GM12878 (cell line): ENCODE measurements at regions not wholly inside any gene's neighbourhood (a gene's known extent, or its start where the extent isn't known, plus 50 kb on each side); places are given as distances from the start of the nearest gene placed in this dataset.

Experiments used
- ATAC-seq: fragments of 200-7000 bp; cut with Tn5 transposase; 3 replicates; pipeline ENCODE4 v1.9.1; 2020; ENCODE audit warnings: mild to moderate bottlenecking, moderate library complexity
- BruUV-seq: library from RNA; stranded (reverse); fragments of 400-500 nt; replicated peaks from 2 replicates; lab custom pipeline; 2021; lab: Mats Ljungman, UMichigan
- CTCF ChIA-PET: fragments of 300-600 bp; sonication (Branson Sonifier 250); formaldehyde crosslinking; extraction: SDS; loops from one replicate; lab custom pipeline; 2021; ENCODE audit warnings: inconsistent platforms; lab: Yijun Ruan, JAX
- POLR2A ChIA-PET: fragments of 350-600 bp; formaldehyde crosslinking; extraction: SDS; loops from one replicate; lab custom pipeline; 2021; ENCODE audit warnings: inconsistent platforms; lab: Charles Lee
- RAD21 ChIA-PET: fragments of 300-600 bp; sonication (Branson Sonifier 250); formaldehyde crosslinking; loops from one replicate; lab custom pipeline; 2023; ENCODE audit warnings: antibody characterized with exemption; ENCODE audit not compliant: unreplicated experiment; lab: Charles Lee
- SMC1A ChIA-PET: fragments of 300-600 bp; sonication (Branson Sonifier 250); formaldehyde crosslinking; loops from one replicate; lab custom pipeline; 2023; ENCODE audit not compliant: unreplicated experiment, uncharacterized antibody; lab: Charles Lee
- DNase-seq: peaks from one replicate; pipeline ENCODE4 v3.0.0-alpha.2; 2011; ENCODE audit warnings: low read depth, low spot score
- FAIRE-seq: peaks from 3 replicates; lab custom pipeline; 2011; peaks lifted over from hg19 to GRCh38; lab: Jason Lieb, UNC
- H2AFZ ChIP-seq: 2 replicates; pipeline ENCODE4 v1.6.0; 2011; ENCODE audit warnings: low read depth, low read length, control low read depth; ENCODE audit not compliant: control insufficient read depth
- H3K27ac ChIP-seq: 2 replicates; pipeline ENCODE4 v1.5.1; 2011; ENCODE audit warnings: control low read depth; ENCODE audit not compliant: control insufficient read depth, insufficient read depth
- H3K27me3 ChIP-seq, 2 experiments: replicated peaks in 1 of 2; 2 replicates each; pipeline versions ENCODE4 v1.6.0 to v1.6.1; 2011; ENCODE audit warnings: low read length in 1 of 2; ENCODE audit not compliant: control insufficient read depth in 2 of 2, insufficient read depth in 2 of 2
- H3K36me3 ChIP-seq, 2 experiments: 2 replicates each; pipeline ENCODE4 v1.5.1; 2011; ENCODE audit warnings: low read length in 1 of 2; ENCODE audit not compliant: control insufficient read depth in 2 of 2, insufficient read depth in 2 of 2
- H3K4me1 ChIP-seq: 2 replicates; pipeline ENCODE4 v1.6.1; 2011; ENCODE audit warnings: mild to moderate bottlenecking, low read length, moderate library complexity, mixed read lengths; ENCODE audit not compliant: control insufficient read depth, insufficient read depth
- H3K4me2 ChIP-seq: 2 replicates; pipeline ENCODE4 v1.6.0; 2011; ENCODE audit warnings: control low read depth; ENCODE audit not compliant: control insufficient read depth, insufficient read depth
- H3K4me3 ChIP-seq: fragments of 200-600 bp; sonication (generic); 2 replicates; pipeline ENCODE4 v1.5.1; 2016
- H3K79me2 ChIP-seq: 2 replicates; pipeline ENCODE4 v1.6.0; 2011; ENCODE audit warnings: low read length; ENCODE audit not compliant: control insufficient read depth, insufficient read depth
- H3K9ac ChIP-seq: 2 replicates; pipeline ENCODE4 v1.8.0; 2011; ENCODE audit warnings: low read length, control low read depth, mixed read lengths; ENCODE audit not compliant: control insufficient read depth, insufficient read depth
- H3K9me3 ChIP-seq: replicated peaks from 3 replicates; pipeline ENCODE4 v1.5.1; 2011; ENCODE audit warnings: mild to moderate bottlenecking, low read length; ENCODE audit not compliant: control insufficient read depth, insufficient read depth
- H4K20me1 ChIP-seq: 2 replicates; pipeline ENCODE4 v1.6.0; 2011; ENCODE audit not compliant: control insufficient read depth, insufficient read depth
- HDAC6 ChIP-seq: fragments of 200-600 bp; sonication (generic); IDR thresholded peaks from one replicate; pipeline ENCODE4 v1.8.0; 2017; ENCODE audit warnings: antibody characterized with exemption; ENCODE audit not compliant: unreplicated experiment
- IKZF2 ChIP-seq, 2 experiments: fragments of 450-650 bp; IDR thresholded peaks; 2 replicates each; pipeline ENCODE4 v1.6.1; 2017; ENCODE audit warnings: mild to moderate bottlenecking in 2 of 2, moderate library complexity in 2 of 2
- KAT2A ChIP-seq: conservative IDR thresholded peaks from 2 replicates; pipeline ENCODE4 v1.6.1; 2011; ENCODE audit warnings: low read depth, low read length; ENCODE audit not compliant: control insufficient read depth
- KDM1A ChIP-seq: fragments of 200-600 bp; sonication (generic); IDR thresholded peaks from 2 replicates; pipeline ENCODE4 v1.6.1; 2016; ENCODE audit warnings: borderline replicate concordance
- MEF2A ChIP-seq: IDR thresholded peaks from 2 replicates; pipeline ENCODE4 v1.6.1; 2011; ENCODE audit warnings: low read depth, mild to moderate bottlenecking, low read length, moderate library complexity; ENCODE audit not compliant: insufficient read depth
- MTA2 ChIP-seq: fragments of 450-650 bp; IDR thresholded peaks from 2 replicates; pipeline ENCODE4 v1.6.1; 2016; ENCODE audit warnings: low read depth, mild to moderate bottlenecking, moderate library complexity
- NFYA ChIP-seq: IDR thresholded peaks from 2 replicates; pipeline ENCODE4 v1.6.1; 2011; ENCODE audit warnings: low read depth, mild to moderate bottlenecking, low read length, improper control_type of control experiment, borderline replicate concordance
- NR2F1 ChIP-seq: fragments of 450-650 bp; conservative IDR thresholded peaks from 2 replicates; pipeline ENCODE4 v1.6.1; 2017; ENCODE audit warnings: mild to moderate bottlenecking
- RAD21 ChIP-seq: IDR thresholded peaks from 2 replicates; pipeline ENCODE4 v1.6.1; 2011; ENCODE audit warnings: mild to moderate bottlenecking, low read depth, low read length, moderate library complexity; ENCODE audit not compliant: insufficient read depth
- RFX5 ChIP-seq: IDR thresholded peaks from 2 replicates; pipeline ENCODE4 v1.6.1; 2011; ENCODE audit warnings: low read depth, low read length, improper control_type of control experiment
- SIN3A ChIP-seq: IDR thresholded peaks from 2 replicates; pipeline ENCODE4 v1.6.1; 2012; ENCODE audit warnings: low read depth, low read length, improper control_type of control experiment
- SPI1 ChIP-seq: IDR thresholded peaks from 2 replicates; pipeline ENCODE4 v1.6.1; 2011; ENCODE audit warnings: low read depth, mild to moderate bottlenecking, low read length, moderate library complexity, borderline replicate concordance; ENCODE audit not compliant: insufficient read depth
- ZNF274 ChIP-seq: IDR thresholded peaks from one replicate; pipeline ENCODE4 v1.8.0; 2011; ENCODE audit not compliant: insufficient read length, insufficient read depth
- ZZZ3 ChIP-seq: IDR thresholded peaks from 2 replicates; pipeline ENCODE4 v1.6.1; 2011; ENCODE audit warnings: low read depth; ENCODE audit not compliant: control insufficient read depth, insufficient read length
- WGBS: methylation state at CpG from one replicate; pipeline ENCODE4 v1.1.6; 2016; ENCODE audit warnings: low lambda C conversion rate; ENCODE audit not compliant: insufficient replicate concordance, insufficient coverage; ENCODE audit errors: missing lambda C conversion rate; 5-methylcytosine and 5-hydroxymethylcytosine counted together
- in situ Hi-C: fragments of 300-500 bp; cut with MboI; formaldehyde crosslinking; loops from 9 replicates; pipeline ENCODE4 v1.14.3; 2018; ENCODE audit warnings: mixed read lengths
- intact Hi-C: fragments of 100-400 bp; cut with micrococcal nuclease; formaldehyde crosslinking; loops from one replicate; pipeline ENCODE4 v1.14.2; 2022; ENCODE audit not compliant: unreplicated experiment
- TF ChIP-seq, protein P1 (sequence below): IDR thresholded peaks from 2 replicates; pipeline ENCODE4 v1.6.1; 2012; ENCODE audit warnings: mild to moderate bottlenecking, low read depth, low read length
- TF ChIP-seq, protein P2 (sequence below): IDR thresholded peaks from 2 replicates; pipeline ENCODE4 v1.6.1; 2012; ENCODE audit warnings: low read depth, low read length, improper control_type of control experiment

DNA sequence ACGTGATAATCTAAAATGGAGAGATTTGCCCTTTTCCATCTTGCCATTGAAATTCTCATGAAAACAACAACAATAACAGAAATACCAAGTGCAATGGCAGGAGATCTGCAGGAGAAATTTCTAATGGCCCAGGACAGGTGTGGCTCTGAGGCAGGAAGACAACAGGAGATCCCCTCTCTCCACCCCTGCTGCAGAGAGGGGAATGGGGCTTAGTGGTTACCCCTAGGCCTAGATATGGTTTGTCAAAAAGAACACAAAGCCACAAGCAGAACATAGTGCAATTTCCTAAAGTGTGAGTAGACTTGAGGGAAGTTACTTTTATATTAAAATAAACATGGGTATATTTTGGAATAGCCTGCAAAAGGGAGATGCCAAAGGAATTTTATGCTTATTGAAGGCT, 369.5 kb downstream of the KCNRG start:
- POLR2A ChIA-PET = no interaction called here
- Histone ChIP-seq H4K20me1 (no peaks in the 10 kb centered on the region), H3K9me3 (peaks cover 8% of the 10 kb centered on the region; the same call in 2 of the 3 replicates), H3K4me2 (no peak overlapping the region), H3K9ac (no peak overlapping the region), H3K4me3 (no peak overlapping the region), H3K36me3 (no peaks in the 10 kb centered on the region), H3K27me3 (no peaks in the 10 kb centered on the region; a peak in 2 of 4 replicates), H2AFZ (no peak overlapping the region), H3K27ac (no peak overlapping the region), H3K79me2 (no peaks in the 10 kb centered on the region), H3K4me1 (no peaks in the 10 kb centered on the region)
- no TSS peak for BruUV-seq
- ATAC-seq (no peak), FAIRE-seq (no peak), DNase-seq (no peak)
- TF ChIP-seq SIN3A (no peak), KAT2A (no peak), KDM1A (no peak), MEF2A (no peak), RAD21 (no peak), MTA2 (no peak), HDAC6 (no peak), NR2F1 (no peak), ZNF274 (no peak), RFX5 (no peak), ZZZ3 (no peak), NFYA (no peak), IKZF2 (IDR thresholded peaks at IDR 0.05) (no peak), SPI1 (no peak)
- TF ChIP-seq, protein P1, sequence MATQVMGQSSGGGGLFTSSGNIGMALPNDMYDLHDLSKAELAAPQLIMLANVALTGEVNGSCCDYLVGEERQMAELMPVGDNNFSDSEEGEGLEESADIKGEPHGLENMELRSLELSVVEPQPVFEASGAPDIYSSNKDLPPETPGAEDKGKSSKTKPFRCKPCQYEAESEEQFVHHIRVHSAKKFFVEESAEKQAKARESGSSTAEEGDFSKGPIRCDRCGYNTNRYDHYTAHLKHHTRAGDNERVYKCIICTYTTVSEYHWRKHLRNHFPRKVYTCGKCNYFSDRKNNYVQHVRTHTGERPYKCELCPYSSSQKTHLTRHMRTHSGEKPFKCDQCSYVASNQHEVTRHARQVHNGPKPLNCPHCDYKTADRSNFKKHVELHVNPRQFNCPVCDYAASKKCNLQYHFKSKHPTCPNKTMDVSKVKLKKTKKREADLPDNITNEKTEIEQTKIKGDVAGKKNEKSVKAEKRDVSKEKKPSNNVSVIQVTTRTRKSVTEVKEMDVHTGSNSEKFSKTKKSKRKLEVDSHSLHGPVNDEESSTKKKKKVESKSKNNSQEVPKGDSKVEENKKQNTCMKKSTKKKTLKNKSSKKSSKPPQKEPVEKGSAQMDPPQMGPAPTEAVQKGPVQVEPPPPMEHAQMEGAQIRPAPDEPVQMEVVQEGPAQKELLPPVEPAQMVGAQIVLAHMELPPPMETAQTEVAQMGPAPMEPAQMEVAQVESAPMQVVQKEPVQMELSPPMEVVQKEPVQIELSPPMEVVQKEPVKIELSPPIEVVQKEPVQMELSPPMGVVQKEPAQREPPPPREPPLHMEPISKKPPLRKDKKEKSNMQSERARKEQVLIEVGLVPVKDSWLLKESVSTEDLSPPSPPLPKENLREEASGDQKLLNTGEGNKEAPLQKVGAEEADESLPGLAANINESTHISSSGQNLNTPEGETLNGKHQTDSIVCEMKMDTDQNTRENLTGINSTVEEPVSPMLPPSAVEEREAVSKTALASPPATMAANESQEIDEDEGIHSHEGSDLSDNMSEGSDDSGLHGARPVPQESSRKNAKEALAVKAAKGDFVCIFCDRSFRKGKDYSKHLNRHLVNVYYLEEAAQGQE = no peak
- TF ChIP-seq, protein P2, sequence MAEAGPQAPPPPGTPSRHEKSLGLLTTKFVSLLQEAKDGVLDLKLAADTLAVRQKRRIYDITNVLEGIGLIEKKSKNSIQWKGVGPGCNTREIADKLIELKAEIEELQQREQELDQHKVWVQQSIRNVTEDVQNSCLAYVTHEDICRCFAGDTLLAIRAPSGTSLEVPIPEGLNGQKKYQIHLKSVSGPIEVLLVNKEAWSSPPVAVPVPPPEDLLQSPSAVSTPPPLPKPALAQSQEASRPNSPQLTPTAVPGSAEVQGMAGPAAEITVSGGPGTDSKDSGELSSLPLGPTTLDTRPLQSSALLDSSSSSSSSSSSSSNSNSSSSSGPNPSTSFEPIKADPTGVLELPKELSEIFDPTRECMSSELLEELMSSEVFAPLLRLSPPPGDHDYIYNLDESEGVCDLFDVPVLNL = no peak
- in situ Hi-C loops = no loop called here
- SMC1A ChIA-PET = no interaction called here
- CTCF ChIA-PET = no interaction called here
- intact Hi-C loops = no loop called here
- 9% methylated on average over 1 of the region's 1 CpG for WGBS
- RAD21 ChIA-PET = no interaction called here
